TTC549 (cell line): ENCODE measurements at regions not wholly inside any gene's neighbourhood (a gene's known extent, or its start where the extent isn't known, plus 50 kb on each side); places are given as distances from the start of the nearest gene placed in this dataset.
"Not testable (repeated sequence)": the region's sequence is repeated elsewhere in the genome, so short reads cannot be mapped to it uniquely, and the experiment has no call there.

Experiments
- FAIRE-seq: peaks from 2 replicates; lab custom pipeline; 2012; peaks lifted over from hg19 to GRCh38; lab: Jason Lieb, UNC

DNA sequence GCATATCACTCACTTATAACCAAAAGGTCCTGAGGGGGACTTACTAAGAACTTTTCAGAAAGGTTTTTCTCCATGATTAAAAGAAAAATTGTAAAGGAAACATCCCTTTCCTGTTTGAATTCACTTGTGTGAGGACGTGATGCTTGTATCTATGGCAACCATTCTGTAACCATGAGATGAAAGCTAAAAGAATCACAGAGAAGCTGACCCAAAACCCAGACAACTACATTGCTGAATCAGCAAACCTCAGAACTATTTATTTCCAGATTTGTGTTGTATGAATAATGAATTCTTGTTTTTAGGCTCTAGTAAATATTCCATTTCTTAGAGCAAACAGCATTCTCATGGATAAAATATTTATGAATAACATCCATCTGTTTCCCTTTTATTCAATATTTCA is 91.2 kb downstream of the RCHY1 start:
- FAIRE-seq, result no peak

GRCh38 chr4:75412746-75413145 is 101.5 kb downstream of the RCHY1 start:
- FAIRE-seq, result no peak

- no peak for FAIRE-seq
Measured at GRCh38 chr4:75398501-75398900, 115.7 kb downstream of the RCHY1 start.

GRCh38 chr4:75391489-75392166 is 122.6 kb downstream of the RCHY1 start:
- no peak for FAIRE-seq

DNA sequence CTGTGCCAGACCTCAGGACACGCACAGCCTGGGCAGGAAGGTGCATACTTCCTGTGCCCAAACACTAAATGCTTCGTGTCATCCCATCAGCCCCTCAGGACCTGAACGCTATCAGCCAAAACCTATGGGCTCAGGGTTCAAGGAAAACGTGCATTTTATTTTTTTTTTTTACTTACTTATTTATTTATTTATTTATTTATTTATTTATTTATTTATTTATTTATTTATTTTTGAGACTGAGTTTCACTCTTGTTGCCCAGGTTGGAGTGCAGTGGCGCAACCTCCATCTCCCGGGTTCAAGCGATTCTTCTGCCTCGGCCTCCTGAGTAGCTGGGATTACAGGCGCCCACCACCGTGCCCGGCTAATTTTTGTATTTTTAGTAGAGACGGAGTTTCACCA is 127.8 kb downstream of the RCHY1 start:
- FAIRE-seq, result not testable (repeated sequence)

- no peak for FAIRE-seq
Measured at GRCh38 chr4:75385106-75385505, 129.1 kb downstream of the RCHY1 start.

- no peak for FAIRE-seq
Measured at GRCh38 chr4:75376543-75376942, 137.7 kb downstream of the RCHY1 start.

DNA sequence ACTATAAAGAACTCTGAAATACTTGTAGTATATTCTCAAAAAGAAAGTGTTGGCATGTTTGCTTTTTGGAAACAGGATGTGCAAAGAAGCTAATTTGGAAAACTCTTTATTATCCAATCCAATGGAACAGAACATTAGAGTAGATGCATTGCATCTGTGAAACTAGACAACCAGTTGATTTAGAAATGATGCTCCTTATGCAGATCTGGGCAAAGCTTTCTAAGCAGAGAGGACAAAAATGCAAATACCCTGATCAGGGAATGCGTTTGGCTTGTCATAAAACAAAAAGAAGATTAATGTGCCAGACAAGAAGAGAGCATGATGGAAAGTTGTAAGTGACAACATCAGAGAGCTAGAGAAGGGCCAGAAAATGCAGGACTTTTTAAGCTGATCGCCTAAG is 142.3 kb downstream of the RCHY1 start:
- no peak for FAIRE-seq

DNA sequence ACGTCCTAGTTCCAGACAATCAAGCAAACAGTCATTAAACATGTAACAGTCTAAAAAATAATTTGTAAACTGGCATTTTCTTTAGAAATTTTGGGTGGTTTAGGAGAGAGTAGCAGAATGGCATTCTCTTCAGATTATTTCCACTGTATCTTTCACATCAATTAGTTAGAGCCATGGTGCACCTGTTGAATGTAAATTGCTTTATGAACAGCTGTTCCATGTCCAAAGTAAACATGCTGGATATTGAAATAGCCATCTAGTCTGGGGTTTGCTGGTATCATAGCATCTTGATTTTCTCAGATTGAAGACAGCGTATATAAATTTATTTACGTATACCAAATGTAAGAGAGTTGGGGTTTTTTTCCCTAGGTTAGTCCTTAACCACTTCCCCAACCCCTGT is 143.6 kb downstream of the RCHY1 start:
- FAIRE-seq, result no peak

- FAIRE-seq, result no peak
Measured at GRCh38 chr4:75345423-75345822, 168.8 kb downstream of the RCHY1 start.

DNA sequence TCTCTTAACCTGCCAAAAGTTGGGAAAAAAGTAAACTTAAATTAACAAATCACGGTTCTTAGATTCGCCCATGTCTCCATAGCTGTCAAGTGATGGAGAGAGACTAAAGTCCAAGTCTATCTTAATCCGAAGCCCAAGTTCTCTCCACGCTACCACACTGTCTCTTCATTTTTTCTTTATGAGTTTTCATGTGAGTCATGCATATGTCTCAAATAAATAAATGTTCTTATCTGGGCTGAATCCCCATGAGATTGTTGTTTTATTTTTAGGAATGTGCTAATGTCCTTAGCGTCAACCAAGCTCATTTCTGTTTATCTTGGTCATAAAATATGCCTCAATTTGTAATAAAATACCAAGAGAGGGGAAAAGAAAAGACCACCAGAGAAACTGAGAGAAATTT is 169.3 kb downstream of the RCHY1 start:
- no peak for FAIRE-seq

GRCh38 chr4:75343333-75343732 is 170.9 kb downstream of the RCHY1 start:
- no peak for FAIRE-seq

DNA sequence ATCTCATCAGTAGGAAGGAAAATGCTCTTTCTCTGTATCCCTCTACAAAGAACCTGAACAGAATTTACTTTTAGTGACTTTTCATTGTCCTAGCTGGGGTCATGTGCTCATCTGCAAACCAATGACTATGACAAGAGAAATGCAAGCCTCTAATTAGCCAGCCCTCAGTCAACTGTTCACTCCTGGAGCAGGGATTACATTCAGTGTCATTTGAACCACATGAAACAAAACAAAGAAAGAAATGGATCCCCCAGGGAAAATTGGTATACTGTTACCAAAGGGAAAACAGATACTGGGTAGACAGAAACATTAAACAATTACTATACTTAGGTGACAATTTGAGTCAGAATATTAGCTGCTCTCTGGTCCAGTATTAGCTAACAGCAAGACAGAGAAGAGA is 173.6 kb downstream of the RCHY1 start:
- FAIRE-seq, result no peak

- no peak for FAIRE-seq
Measured at GRCh38 chr4:75338352-75338880, 175.8 kb downstream of the RCHY1 start.

DNA sequence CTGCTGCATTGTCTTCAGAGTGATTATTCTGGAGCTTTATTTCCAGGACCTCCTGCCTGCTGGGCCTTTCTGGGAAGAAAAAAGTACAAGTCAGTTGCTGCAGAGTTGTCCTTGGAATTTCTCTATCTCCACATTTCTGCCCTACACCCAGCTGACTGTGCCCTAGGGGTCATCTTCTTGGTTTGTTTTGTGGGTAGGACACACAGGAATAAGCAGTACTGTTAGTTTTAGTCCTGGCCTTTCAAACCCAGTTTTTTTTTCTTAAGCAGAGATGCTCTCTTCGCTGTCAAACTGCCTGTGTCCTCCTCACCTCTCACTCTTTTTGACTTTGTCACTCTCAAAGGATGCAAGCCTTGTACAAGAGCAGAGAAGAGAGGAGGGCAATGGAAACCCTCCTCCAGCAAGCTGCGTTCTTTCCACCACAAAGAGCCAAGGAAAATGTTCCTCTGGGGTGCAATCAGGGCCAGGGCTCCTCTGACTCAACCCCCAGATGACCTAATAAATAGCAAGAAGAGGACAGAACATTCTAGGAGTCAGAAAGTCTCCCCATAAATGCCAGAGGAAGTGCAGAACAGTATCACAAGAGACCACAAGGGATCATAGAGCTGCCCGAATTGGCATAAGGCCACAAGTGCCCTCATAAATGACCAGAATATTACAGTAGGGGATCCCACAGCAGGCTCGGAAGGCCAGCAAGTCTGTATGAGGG is 186.2 kb downstream of the RCHY1 start:
- FAIRE-seq, result no peak

DNA sequence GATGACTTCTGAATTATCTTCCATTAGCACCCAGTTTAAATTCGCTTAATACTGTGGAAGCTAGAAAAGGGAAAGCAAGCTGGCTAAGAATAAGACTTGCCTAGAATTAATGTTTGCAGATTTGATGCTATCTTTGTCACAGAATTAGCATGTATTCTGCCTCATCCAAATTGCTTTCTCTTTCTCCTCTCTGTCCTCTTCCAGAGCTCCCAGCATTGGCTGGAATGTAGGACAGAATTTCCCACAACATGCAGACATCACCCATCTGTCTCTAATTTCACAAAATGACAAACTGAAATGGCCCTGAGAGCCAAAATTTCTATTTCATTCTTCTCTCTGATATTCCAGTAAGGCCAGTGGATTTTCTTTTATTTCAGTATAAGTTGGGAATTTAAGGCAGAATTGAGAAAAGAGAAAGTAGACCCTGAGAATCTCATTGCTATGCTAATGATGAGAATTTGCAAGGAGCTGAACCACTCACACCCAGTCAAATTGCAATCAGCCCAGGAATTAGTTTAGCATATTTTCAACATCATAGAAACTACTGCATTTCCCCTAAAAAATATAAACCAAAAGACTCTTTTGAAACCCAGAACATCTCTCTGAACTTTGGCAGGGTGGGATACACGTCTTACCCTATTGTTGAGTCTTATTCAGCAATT is 188.8 kb downstream of the RCHY1 start:
- FAIRE-seq, result no peak

- FAIRE-seq, result no peak
Measured at GRCh38 chr4:75321484-75321883, 192.7 kb downstream of the RCHY1 start.

- FAIRE-seq, result not testable (repeated sequence)
Measured at GRCh38 chr4:75317641-75318040, 196.6 kb downstream of the RCHY1 start.

GRCh38 chr4:75308049-75308448 is 206.2 kb downstream of the RCHY1 start:
- FAIRE-seq, result no peak

- no peak for FAIRE-seq
Measured at GRCh38 chr4:75306506-75306905, 207.7 kb downstream of the RCHY1 start.

DNA sequence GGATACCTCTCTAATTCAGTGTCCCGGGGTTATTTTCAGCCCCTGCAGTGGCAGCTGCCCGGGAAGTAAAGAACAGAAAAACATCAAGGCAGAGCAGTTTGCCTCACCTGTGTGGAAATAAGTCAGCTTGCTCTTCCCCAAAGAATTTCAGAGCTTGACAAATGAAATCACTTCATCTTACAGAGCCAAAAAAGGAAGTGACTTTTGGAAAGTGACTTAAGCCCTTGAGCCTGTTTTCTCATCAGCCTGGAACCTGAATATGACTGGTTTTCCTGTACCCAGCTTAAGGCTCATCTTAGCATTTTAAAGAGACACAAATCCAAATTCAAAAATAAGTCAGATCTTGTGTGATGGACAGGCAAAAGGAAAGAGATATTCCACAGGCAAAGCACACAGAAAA is 211.6 kb downstream of the RCHY1 start:
- no peak for FAIRE-seq

- no peak for FAIRE-seq
Measured at GRCh38 chr4:75289914-75290582, 224.2 kb downstream of the RCHY1 start.
